SK-N-SH (cell line): ENCODE measurements at regions not wholly inside any gene's neighbourhood (a gene's known extent, or its start where the extent isn't known, plus 50 kb on each side); places are given as distances from the start of the nearest gene placed in this dataset.

Experiments
- CTCF ChIA-PET: fragments of 300-600, 350-600 bp; formaldehyde crosslinking; extraction: SDS; loops from one replicate; lab custom pipeline; 2021; lab: Yijun Ruan, JAX
- POLR2A ChIA-PET: fragments of 350-600 bp; sonication (Branson Sonifier 250); formaldehyde crosslinking; extraction: SDS; loops from one replicate; lab custom pipeline; 2020; ENCODE audit warnings: antibody characterized with exemption, inconsistent platforms; lab: Yijun Ruan, JAX
- DNase-seq: peaks from one replicate; pipeline ENCODE4 v3.0.0; 2012
- H2AFZ ChIP-seq: fragments of 200-600 bp; sonication (generic); 2 replicates; pipeline ENCODE4 v1.8.1; 2016; ENCODE audit warnings: antibody characterized with exemption, mild to moderate bottlenecking, low read depth
- H3F3A ChIP-seq: fragments of 200-600 bp; sonication (generic); replicated peaks from 2 replicates; pipeline ENCODE3; 2016; ENCODE audit warnings: antibody characterized with exemption, mild to moderate bottlenecking; ENCODE audit not compliant: insufficient read depth
- H3K27ac ChIP-seq, 2 experiments: fragments of 200-500 bp in 1 of 2; fragments of 200-600 bp in 1 of 2; sonication (Bioruptor generic) in 1 of 2; sonication (generic), shearing (Covaris generic) in 1 of 2; 2 replicates each; pipeline versions ENCODE4 v1.5.1 to v1.6.1; 2014 to 2016; ENCODE audit warnings: low read depth in 2 of 2, inconsistent platforms in 1 of 2, low read length in 1 of 2, mild to moderate bottlenecking in 1 of 2, mixed read lengths in 1 of 2
- H3K27me3 ChIP-seq: fragments of 200-600 bp; sonication (generic), shearing (Covaris generic); 2 replicates; pipeline ENCODE4 v1.6.1; 2016; ENCODE audit warnings: mixed run types; ENCODE audit not compliant: insufficient read depth
- H3K36me3 ChIP-seq, 2 experiments: fragments of 200-500 bp in 1 of 2; fragments of 200-600 bp in 1 of 2; sonication (Bioruptor generic) in 1 of 2; sonication (generic) in 1 of 2; replicated peaks in 1 of 2; 2 replicates each; pipeline versions ENCODE3 to v1.5.1; 2014 to 2016; ENCODE audit warnings: low read length in 1 of 2, mild to moderate bottlenecking in 1 of 2; ENCODE audit not compliant: insufficient read depth in 2 of 2, control insufficient read depth in 1 of 2
- H3K4me1 ChIP-seq, 2 experiments: fragments of 200-500 bp in 1 of 2; fragments of 200-600 bp in 1 of 2; sonication (Bioruptor generic) in 1 of 2; sonication (generic), shearing (Covaris generic) in 1 of 2; 2 replicates each; pipeline versions ENCODE4 v1.5.1 to v1.6.1; 2014 to 2016; ENCODE audit warnings: low read depth in 1 of 2, low read length in 1 of 2, mixed run types in 1 of 2; ENCODE audit not compliant: insufficient read depth in 2 of 2, control insufficient read depth in 1 of 2
- H3K4me2 ChIP-seq: fragments of 200-600 bp; sonication (generic), shearing (Covaris generic); 2 replicates; pipeline ENCODE4 v1.6.1; 2017; ENCODE audit warnings: mixed run types
- H3K4me3 ChIP-seq, 2 experiments: fragments of 200-500 bp in 1 of 2; fragments of 200-600 bp in 1 of 2; sonication (Bioruptor generic) in 1 of 2; sonication (generic), shearing (Covaris generic) in 1 of 2; 2 replicates each; pipeline versions ENCODE4 v1.5.1 to v1.8.1; 2014 to 2016; ENCODE audit warnings: low read depth in 2 of 2, inconsistent platforms in 1 of 2, low read length in 1 of 2, mild to moderate bottlenecking in 1 of 2, mixed read lengths in 1 of 2, moderate library complexity in 1 of 2
- H3K79me2 ChIP-seq: fragments of 200-600 bp; sonication (generic); 2 replicates; pipeline ENCODE4 v1.8.1; 2017; ENCODE audit warnings: mild to moderate bottlenecking; ENCODE audit not compliant: insufficient read depth
- H3K9ac ChIP-seq: fragments of 200-600 bp; sonication (generic); 2 replicates; pipeline ENCODE4 v1.6.1; 2017; ENCODE audit warnings: mixed run types
- H3K9me2 ChIP-seq: fragments of 200-600 bp; sonication (generic); 2 replicates; pipeline ENCODE4 v1.6.1; 2017; ENCODE audit warnings: mixed run types
- H3K9me3 ChIP-seq: fragments of 200-600 bp; sonication (generic); 2 replicates; pipeline ENCODE4 v1.6.1; 2017; ENCODE audit warnings: mixed run types, mild to moderate bottlenecking, moderate library complexity
- H4K20me1 ChIP-seq: fragments of 200-600 bp; sonication (generic); 2 replicates; pipeline ENCODE4 v1.6.1; 2017; ENCODE audit warnings: mild to moderate bottlenecking, mixed run types; ENCODE audit not compliant: insufficient read depth
- ELF1 ChIP-seq: IDR thresholded peaks from 2 replicates; pipeline ENCODE4 v1.4.0; 2012
- FOXJ3 ChIP-seq: sonication (generic); formaldehyde crosslinking; IDR thresholded peaks from 2 replicates; pipeline ENCODE4 v1.5.1; 2020; ENCODE audit warnings: mild to moderate bottlenecking, missing genetic modification reagents
- JUND ChIP-seq: IDR thresholded peaks from 2 replicates; pipeline ENCODE4 v1.4.0; 2012
- MXI1 ChIP-seq: IDR thresholded peaks from 2 replicates; pipeline ENCODE4 v1.6.1; 2012; ENCODE audit warnings: mild to moderate bottlenecking, low read depth, low read length, improper control_type of control experiment
- PBX3 ChIP-seq: IDR thresholded peaks from 2 replicates; pipeline ENCODE4; 2012
- RCOR1 ChIP-seq: fragments of 150-350 bp; IDR thresholded peaks from 2 replicates; pipeline ENCODE4 v1.6.1; 2017; ENCODE audit warnings: antibody characterized with exemption, low read length
- RXRA ChIP-seq: IDR thresholded peaks from 2 replicates; pipeline ENCODE4 v1.4.0; 2012; ENCODE audit warnings: low read depth, mild to moderate bottlenecking, borderline replicate concordance
- TAF1 ChIP-seq: IDR thresholded peaks from 2 replicates; pipeline ENCODE4 v1.6.1; 2012; ENCODE audit warnings: low read depth, mild to moderate bottlenecking, low read length, moderate library complexity, borderline replicate concordance
- ZBTB33 ChIP-seq: IDR thresholded peaks from 2 replicates; pipeline ENCODE4 v1.4.0; 2012; ENCODE audit warnings: low read depth, borderline replicate concordance
- WGBS: methylation state at CpG from one replicate; pipeline ENCODE4 v1.1.6; 2017; ENCODE audit warnings: low lambda C conversion rate; 5-methylcytosine and 5-hydroxymethylcytosine counted together

GRCh38 chr6:155690820-155691219 is 235.2 kb upstream of the NOX3 start:
- TF ChIP-seq MXI1 (no peak), JUND (no peak)
- Histone ChIP-seq H3K4me2 (no peak overlapping the region), H3K9me2 (no peaks in the 10 kb centered on the region), H3K27me3 (no peaks in the 10 kb centered on the region), H3K9ac (no peak overlapping the region), H4K20me1 (no peaks in the 10 kb centered on the region), H3K27ac (no peak overlapping the region), H3K79me2 (no peaks in the 10 kb centered on the region), H3K9me3 (no peaks in the 10 kb centered on the region), H2AFZ (no peak overlapping the region), H3K36me3 (no peaks in the 10 kb centered on the region), H3K4me1 (no peaks in the 10 kb centered on the region; a peak in 1 of 4 replicates), H3K4me3 (no peak overlapping the region), H3F3A (no peaks in the 10 kb centered on the region)
- WGBS, result 67% methylated on average over 3 of the region's 3 CpGs
- ChIA-PET CTCF (no interaction called here), POLR2A (no interaction called here)
- DNase-seq, result no peak

- no peak overlapping the region for H3K4me2 ChIP-seq
- no peak overlapping the region for H2AFZ ChIP-seq
- no peaks in the 10 kb centered on the region for H3K27me3 ChIP-seq
- no peaks in the 10 kb centered on the region for H3K9me3 ChIP-seq
- H3K9ac ChIP-seq, result no peak overlapping the region
- H3K9me2 ChIP-seq, result no peaks in the 10 kb centered on the region
- H3K4me1 ChIP-seq, result no peaks in the 10 kb centered on the region
- no peaks in the 10 kb centered on the region for H4K20me1 ChIP-seq
- H3K79me2 ChIP-seq, result no peaks in the 10 kb centered on the region
- H3F3A ChIP-seq, result no peaks in the 10 kb centered on the region
- 80% methylated on average over 6 of the region's 6 CpGs for WGBS
- ChIA-PET POLR2A (no interaction called here), CTCF (no interaction called here)
- no peaks in the 10 kb centered on the region for H3K36me3 ChIP-seq
- no peak overlapping the region for H3K27ac ChIP-seq
- DNase-seq, result no peak
- TF ChIP-seq RXRA (no peak), FOXJ3 (CRISPR knock-in tag) (no peak), TAF1 (no peak), ELF1 (no peak), RCOR1 (no peak), PBX3 (no peak), ZBTB33 (no peak)
- no peak overlapping the region for H3K4me3 ChIP-seq
Measured at GRCh38 chr6:155687645-155688044, 232.0 kb upstream of the NOX3 start.
